IPS-15b (cell line): ENCODE measurements at regions not wholly inside any gene's neighbourhood (a gene's known extent, or its start where the extent isn't known, plus 50 kb on each side); places are given as distances from the start of the nearest gene placed in this dataset.
"Not testable (repeated sequence)": the region's sequence is repeated elsewhere in the genome, so short reads cannot be mapped to it uniquely, and the experiment has no call there.

Experiments
- H3K27me3 ChIP-seq: one replicate; pipeline ENCODE4 v1.6.1; 2013; ENCODE audit warnings: low read length; ENCODE audit not compliant: control insufficient read depth, insufficient read depth
- H3K36me3 ChIP-seq: one replicate; pipeline ENCODE4 v1.6.1; 2013; ENCODE audit warnings: low read length; ENCODE audit not compliant: control insufficient read depth, insufficient read depth
- H3K4me1 ChIP-seq: one replicate; pipeline ENCODE4 v1.6.1; 2013; ENCODE audit warnings: mild to moderate bottlenecking, low read length; ENCODE audit not compliant: control insufficient read depth, insufficient read depth
- H3K4me3 ChIP-seq: one replicate; pipeline ENCODE4 v1.5.1; 2013; ENCODE audit warnings: low read depth, low read length
- H3K9ac ChIP-seq: one replicate; pipeline ENCODE4 v1.6.1; 2013; ENCODE audit warnings: low read depth, mild to moderate bottlenecking, low read length
- H3K9me3 ChIP-seq: one replicate; pipeline ENCODE4 v1.6.1; 2013; ENCODE audit warnings: mild to moderate bottlenecking, low read length; ENCODE audit not compliant: control insufficient read depth, insufficient read depth

DNA sequence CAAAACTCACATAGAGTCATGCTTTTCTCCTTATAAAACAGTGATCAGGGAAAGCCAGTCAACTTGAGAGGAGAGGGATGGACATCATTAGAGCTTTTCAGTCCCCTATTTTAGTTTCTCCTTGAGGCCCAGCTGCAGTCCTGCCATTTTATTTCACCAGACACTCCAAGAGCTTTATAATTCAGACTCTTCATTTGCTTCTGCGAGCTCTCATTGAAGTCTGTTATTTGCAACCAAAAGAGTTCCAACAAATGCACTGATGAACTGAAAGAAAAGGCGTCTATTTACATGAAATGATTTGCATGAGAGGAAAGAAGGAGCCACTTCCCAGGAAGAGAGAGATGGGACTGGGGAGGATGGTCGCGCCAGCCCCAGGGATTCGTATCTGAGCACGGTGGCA, 86.8 kb downstream of the NDUFA12 start:
- Histone ChIP-seq H3K36me3 (no peaks in the 10 kb centered on the region), H3K4me3 (no peak overlapping the region), H3K9ac (peak overlapping the region; percentile 37), H3K4me1 (peaks cover 9% of the 10 kb centered on the region), H3K9me3 (no peaks in the 10 kb centered on the region), H3K27me3 (no peaks in the 10 kb centered on the region)

DNA sequence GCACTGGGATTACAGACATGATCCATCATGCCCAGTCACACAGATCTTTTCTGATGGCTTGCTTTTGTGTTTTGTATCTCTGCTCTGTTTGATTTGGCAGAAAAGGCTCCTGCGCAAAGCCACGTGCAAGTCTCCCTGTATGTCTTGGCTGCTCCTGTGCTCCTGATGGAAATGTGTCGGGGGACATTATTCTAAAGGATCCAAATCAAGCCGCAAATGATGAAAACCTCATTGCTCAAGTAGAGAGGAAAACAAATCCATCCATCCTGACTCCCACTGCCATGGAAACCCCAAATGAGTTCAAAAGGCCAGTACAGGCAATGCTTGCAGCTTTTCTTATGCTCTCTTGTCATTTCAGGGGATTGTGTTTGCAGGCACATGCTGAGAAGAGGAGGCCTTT, 93.8 kb downstream of the NDUFA12 start:
- H3K27me3 ChIP-seq = no peaks in the 10 kb centered on the region
- H3K9me3 ChIP-seq = no peaks in the 10 kb centered on the region
- no peak overlapping the region for H3K9ac ChIP-seq
- no peaks in the 10 kb centered on the region for H3K36me3 ChIP-seq
- no peak overlapping the region for H3K4me3 ChIP-seq
- H3K4me1 ChIP-seq = peaks cover 3% of the 10 kb centered on the region

DNA sequence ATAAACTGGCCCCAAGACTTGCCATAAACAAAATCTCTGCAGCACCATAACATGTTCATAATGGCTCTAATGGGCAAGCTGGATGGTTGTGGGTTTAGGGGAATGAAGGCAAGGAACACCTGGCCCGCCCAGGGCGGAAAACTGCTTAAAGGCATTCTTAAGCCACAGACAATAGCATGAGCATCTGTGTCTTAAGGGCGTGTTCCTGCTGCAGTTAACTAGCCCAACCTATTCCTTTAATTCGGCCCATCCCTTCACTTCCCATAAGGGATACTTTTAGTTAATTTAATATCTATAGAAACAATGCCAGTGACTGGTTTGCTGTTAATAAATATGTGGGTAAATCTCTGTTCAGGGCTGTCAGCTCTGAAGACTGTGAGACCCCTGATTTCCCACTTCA, 97.7 kb downstream of the NDUFA12 start:
- not testable (repeated sequence) for H3K4me1 ChIP-seq, H3K36me3 ChIP-seq, H3K4me3 ChIP-seq, H3K9ac ChIP-seq, H3K27me3 ChIP-seq, H3K9me3 ChIP-seq

DNA sequence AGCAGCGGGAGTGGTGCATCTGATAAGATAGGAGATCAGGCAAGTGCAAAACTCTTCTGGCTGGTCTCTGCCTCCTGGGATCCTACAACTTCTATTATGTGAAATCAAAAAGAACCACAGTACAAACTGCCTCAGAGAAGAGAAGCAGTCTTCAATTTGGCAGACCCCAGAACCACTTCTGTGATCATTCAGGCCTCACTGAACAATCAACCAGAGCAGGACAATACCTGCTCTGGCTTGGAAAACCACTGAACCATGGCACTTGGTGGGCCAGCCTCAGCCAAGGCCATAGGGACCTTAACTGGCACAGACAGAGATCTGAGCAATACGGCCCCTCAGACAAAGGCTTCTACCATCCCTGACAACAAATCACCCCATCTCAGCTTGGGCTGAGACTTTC, 103.0 kb downstream of the NDUFA12 start:
- H3K4me3 ChIP-seq = no peak overlapping the region
- no peaks in the 10 kb centered on the region for H3K9me3 ChIP-seq
- no peaks in the 10 kb centered on the region for H3K36me3 ChIP-seq
- H3K27me3 ChIP-seq = no peaks in the 10 kb centered on the region
- no peak overlapping the region for H3K9ac ChIP-seq
- H3K4me1 ChIP-seq = no peaks in the 10 kb centered on the region

DNA sequence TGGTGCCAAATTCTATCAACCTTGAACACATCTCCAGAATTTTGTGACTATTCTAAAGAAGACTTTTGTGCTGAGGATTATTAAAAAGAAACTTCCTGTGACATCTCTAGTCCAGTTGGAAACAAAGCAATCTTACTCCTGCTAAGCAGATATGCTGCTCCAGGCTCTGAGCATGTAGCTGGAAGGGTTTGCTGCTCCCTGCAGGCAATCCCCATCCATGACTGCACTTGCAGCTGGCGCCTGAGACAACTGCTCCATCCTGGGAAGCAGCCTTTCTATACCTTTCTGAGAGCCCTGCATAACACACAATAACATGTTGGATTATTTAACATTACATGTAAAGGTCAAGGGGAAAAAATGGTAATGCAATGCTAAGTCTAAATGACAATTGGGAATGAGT, 105.1 kb downstream of the NDUFA12 start:
- Histone ChIP-seq H3K9ac (no peak overlapping the region), H3K9me3 (no peaks in the 10 kb centered on the region), H3K4me3 (no peak overlapping the region), H3K36me3 (no peaks in the 10 kb centered on the region), H3K4me1 (no peaks in the 10 kb centered on the region), H3K27me3 (no peaks in the 10 kb centered on the region)

DNA sequence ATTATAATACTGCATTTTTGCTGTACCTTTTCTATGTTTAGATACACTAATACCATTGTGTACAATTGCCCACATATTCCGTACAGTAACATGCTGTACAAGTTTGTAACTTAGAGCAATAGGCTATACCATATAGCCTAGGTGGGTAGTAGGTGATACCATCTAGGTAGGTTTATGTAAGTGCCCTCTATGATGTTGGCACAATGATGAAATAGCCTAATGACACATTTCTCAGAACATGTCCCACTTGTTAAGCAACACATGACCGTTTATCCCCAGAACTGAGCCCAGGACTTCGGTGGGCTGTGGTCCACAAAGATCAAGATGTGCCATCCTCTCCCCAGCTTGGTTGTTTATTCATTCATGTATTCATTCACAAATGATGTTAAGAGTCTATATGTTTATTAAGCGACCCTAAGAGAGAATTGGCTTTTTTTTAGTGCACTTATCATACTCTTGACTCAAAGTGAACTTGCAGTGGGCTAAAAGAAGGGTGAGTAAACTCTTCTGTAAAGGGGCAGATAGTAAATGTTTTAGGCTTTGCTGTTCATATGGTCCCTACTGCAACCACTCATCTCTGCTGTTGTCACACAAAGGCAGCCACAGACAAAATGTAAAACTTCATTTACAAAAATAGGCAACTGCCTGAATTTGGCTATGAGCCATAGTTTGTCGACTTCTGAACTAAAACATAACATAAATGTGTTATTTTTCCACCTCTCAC, 110.8 kb downstream of the NDUFA12 start:
- Histone ChIP-seq H3K4me3 (no peak overlapping the region), H3K9me3 (no peaks in the 10 kb centered on the region), H3K36me3 (no peaks in the 10 kb centered on the region), H3K27me3 (no peaks in the 10 kb centered on the region), H3K9ac (no peak overlapping the region), H3K4me1 (no peaks in the 10 kb centered on the region)

DNA sequence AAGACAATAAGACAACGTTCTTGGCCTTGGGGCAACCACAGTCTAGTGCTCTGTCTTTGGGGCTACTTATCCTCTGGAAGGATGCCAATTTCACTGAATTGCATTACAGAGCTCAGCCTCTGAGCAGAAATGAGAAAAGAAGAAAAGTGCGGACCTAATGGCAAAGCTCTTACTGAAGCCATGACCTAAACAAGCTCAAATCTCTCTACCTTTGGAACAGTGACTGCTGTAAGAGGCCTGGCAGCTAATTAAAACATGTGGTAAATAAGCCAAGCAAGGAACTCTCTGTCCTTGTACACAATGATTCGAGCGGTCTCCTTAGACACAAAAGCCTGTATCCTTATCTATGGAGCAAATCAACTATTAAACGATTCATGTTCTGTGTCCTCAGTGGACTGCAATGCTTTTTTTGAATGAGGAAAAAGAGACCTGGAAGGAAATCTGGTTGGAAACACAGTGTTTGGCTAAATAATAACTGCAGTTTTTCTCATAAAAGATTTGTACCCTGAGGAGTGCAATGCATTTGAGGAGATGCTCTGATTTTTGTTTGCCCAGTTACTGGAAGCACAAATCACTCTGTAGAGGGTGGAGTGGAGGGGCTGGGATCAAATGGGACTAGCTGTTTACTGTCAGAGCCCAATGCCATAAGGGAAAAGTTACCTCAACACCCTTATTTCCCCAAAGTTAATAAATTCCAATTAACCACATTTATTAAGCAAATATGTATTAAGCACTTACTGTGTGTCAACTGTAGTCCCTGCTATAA, 113.9 kb downstream of the NDUFA12 start:
- H3K4me1 ChIP-seq = no peaks in the 10 kb centered on the region
- H3K36me3 ChIP-seq = no peaks in the 10 kb centered on the region
- no peaks in the 10 kb centered on the region for H3K27me3 ChIP-seq
- no peaks in the 10 kb centered on the region for H3K9me3 ChIP-seq
- no peak overlapping the region for H3K4me3 ChIP-seq
- H3K9ac ChIP-seq = no peak overlapping the region

DNA sequence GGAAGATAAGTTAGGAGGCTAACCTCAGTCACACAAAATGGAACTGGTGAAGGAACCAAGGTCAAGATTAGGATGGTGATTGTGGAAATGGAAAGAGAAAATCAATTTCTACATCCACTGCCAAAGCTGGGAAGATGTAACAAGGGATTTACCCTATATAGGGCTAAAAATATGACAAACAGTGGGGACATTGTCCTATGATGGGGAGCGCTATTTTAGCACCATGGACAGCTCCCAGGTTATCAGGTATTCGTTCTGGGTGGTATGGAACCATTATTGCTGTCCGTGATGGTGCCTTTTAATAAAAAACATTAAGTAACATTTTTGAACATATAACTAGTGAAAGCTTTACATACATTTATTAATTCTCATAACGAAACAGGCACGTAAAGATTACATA, 124.0 kb downstream of the NDUFA12 start:
- peaks cover 13% of the 10 kb centered on the region for H3K27me3 ChIP-seq
- peaks cover 3% of the 10 kb centered on the region for H3K4me1 ChIP-seq
- no peak overlapping the region for H3K9ac ChIP-seq
- H3K36me3 ChIP-seq = no peaks in the 10 kb centered on the region
- no peak overlapping the region for H3K4me3 ChIP-seq
- H3K9me3 ChIP-seq = no peaks in the 10 kb centered on the region

DNA sequence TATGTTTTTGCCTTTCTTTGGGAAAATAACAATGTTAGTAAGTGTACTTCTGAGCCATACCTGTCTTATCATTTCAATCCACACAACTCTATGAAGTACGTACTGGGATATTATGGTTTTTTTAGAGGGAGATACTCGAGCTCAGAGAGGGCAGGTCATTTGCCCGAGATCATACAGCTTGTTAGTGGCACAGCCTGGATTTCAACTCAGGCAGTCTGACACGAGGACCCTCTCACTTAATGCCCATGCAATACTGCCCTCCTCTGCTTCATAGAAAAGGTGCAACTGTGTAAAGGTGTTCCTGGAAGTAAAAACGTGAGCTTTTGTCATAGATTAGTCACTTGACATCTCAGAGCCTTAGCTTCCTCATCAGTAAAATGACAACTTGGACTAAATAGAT, 128.0 kb downstream of the NDUFA12 start:
- peaks cover 10% of the 10 kb centered on the region for H3K4me1 ChIP-seq
- H3K27me3 ChIP-seq = peaks cover 35% of the 10 kb centered on the region
- H3K9ac ChIP-seq = no peak overlapping the region
- H3K9me3 ChIP-seq = no peaks in the 10 kb centered on the region
- no peak overlapping the region for H3K4me3 ChIP-seq
- no peaks in the 10 kb centered on the region for H3K36me3 ChIP-seq

DNA sequence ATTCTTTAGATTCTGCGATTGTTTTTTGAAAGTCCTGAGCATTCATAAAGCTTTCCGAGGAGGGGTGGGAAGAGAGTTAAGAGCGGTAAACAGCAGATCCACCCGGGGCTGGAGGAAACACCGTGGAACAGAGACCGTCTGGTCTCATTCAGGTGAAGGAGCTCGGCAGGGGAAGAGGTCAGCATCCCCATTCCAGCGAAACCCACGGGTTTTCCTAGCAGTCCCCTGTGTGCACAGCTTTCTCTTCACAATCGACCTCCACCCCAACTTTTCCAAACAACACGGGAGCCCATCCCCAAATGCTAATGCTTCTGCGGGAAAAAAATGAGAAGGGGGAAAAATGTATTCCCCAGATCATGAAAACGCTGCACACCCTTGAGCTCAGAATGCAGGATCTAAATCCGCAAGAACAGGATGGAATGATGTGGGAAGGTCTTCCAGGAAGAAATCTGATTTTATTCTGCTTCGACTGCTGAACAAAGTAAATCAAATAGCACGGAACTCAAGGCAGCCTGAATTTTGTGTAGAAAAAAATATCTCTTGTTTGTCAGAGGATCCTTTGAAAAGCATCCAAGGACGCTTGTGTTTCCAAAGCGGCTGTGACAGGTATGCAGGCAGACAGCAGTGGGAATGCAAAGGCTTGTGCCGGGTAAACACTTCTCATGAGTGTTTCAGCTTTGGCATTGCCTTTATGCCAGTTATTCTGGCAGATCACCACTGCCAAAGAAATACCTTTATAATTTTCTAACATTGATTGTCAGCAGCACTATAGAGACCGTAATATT, 128.8 kb downstream of the NDUFA12 start:
- Histone ChIP-seq H3K4me1 (peaks cover 10% of the 10 kb centered on the region), H3K9me3 (no peaks in the 10 kb centered on the region), H3K36me3 (no peaks in the 10 kb centered on the region), H3K27me3 (peaks cover 35% of the 10 kb centered on the region), H3K4me3 (peak overlapping the region; percentile 62), H3K9ac (no peak overlapping the region)

DNA sequence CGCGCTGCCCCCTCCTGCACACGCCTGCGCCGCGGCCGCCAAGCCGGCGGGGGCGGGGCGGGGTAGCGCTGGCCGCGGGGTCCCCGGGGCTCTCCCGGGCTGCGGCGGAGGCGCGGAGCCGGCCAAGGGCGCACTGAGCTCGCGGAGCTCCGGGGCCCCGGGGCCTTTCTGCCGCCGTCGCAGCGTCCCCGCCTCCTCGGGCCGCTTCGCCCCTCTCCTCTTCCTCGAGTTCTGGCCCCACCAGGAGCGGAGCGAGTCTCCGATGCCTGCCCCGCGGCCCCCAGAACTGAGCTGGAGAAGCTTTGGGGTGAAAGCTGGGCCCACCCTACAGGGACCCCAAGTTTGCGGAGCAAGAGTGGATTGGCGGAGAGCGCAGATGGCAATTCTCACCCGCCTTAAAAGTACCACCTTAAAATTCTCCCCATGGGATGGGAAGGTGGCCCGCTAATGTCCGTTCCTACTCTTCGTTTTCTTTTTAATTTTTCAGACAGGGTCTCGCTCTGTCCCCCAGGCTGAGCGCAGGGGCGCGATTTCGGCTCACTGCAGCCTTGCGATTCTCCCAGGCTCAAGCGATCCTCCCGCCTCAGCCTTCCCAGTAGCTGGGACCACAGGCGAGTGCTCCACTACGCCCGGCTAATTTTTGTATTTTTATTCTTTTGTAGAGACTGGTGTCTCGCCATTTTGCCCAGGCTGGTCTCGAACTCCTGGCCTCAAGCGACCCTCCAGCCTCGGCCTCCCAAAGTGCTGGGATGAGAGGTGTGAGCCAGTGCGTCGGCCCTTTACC, 129.6 kb downstream of the NDUFA12 start:
- Histone ChIP-seq H3K27me3 (peaks cover 35% of the 10 kb centered on the region), H3K9me3 (no peaks in the 10 kb centered on the region), H3K36me3 (no peaks in the 10 kb centered on the region), H3K4me1 (peaks cover 10% of the 10 kb centered on the region), H3K9ac (no peak overlapping the region), H3K4me3 (peak overlapping the region; percentile 62)
